ENCODE measurements at regions not wholly inside any gene's neighbourhood (a gene's known extent, or its start where the extent isn't known, plus 50 kb on each side); places are given as distances from the start of the nearest gene placed in this dataset.
"Not testable (repeated sequence)": the region's sequence is repeated elsewhere in the genome, so short reads cannot be mapped to it uniquely, and the experiment has no call there.

GRCh38 chr1:228662007-228662689 is 73.1 kb upstream of the RHOU start:
- H3K4me1 Mint-ChIP-seq, H3K27me3 Mint-ChIP-seq, H3K4me3 Mint-ChIP-seq, H3K36me3 Mint-ChIP-seq, H3K27ac Mint-ChIP-seq, H3K9me3 Mint-ChIP-seq: not testable (repeated sequence)

DNA sequence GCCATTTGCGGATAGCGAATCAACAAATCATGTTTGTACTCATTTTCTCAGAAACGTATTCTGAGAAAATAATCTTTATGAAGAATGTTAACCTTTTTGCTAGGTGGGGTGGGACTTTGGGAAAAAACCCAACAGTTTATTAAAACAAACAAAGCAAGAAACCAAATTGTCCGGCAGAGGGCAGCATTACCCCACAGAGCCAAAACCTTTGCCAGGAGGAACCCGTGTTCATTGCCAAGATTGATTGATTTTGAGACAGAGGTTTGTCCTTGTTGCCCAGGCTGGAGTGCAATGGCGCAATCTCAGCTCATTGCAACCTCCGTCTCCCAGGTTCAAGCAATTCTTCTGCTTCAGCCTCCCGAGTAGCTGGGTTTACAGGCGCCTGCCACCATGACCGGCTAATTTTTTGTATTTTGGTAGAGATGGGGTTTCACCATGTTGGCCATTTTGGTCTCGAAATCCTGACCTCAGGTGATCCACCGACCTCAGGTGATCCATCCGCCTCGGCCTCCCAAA is 70.8 kb upstream of the RHOU start:
- no peak overlapping the region for H3K4me3 Mint-ChIP-seq
- H3K36me3 Mint-ChIP-seq = no peaks in the 10 kb centered on the region
- no peaks in the 10 kb centered on the region for H3K9me3 Mint-ChIP-seq
- peaks cover 1% of the 10 kb centered on the region for H3K27me3 Mint-ChIP-seq
- H3K27ac Mint-ChIP-seq = no peak overlapping the region
- H3K4me1 Mint-ChIP-seq = no peaks in the 10 kb centered on the region

GRCh38 chr1:228666686-228667623 is 68.3 kb upstream of the RHOU start:
- H3K4me1 Mint-ChIP-seq = no peaks in the 10 kb centered on the region
- no peak overlapping the region for H3K27ac Mint-ChIP-seq
- no peak overlapping the region for H3K4me3 Mint-ChIP-seq
- no peaks in the 10 kb centered on the region for H3K36me3 Mint-ChIP-seq
- H3K27me3 Mint-ChIP-seq = peaks cover 1% of the 10 kb centered on the region
- H3K9me3 Mint-ChIP-seq = no peaks in the 10 kb centered on the region

DNA sequence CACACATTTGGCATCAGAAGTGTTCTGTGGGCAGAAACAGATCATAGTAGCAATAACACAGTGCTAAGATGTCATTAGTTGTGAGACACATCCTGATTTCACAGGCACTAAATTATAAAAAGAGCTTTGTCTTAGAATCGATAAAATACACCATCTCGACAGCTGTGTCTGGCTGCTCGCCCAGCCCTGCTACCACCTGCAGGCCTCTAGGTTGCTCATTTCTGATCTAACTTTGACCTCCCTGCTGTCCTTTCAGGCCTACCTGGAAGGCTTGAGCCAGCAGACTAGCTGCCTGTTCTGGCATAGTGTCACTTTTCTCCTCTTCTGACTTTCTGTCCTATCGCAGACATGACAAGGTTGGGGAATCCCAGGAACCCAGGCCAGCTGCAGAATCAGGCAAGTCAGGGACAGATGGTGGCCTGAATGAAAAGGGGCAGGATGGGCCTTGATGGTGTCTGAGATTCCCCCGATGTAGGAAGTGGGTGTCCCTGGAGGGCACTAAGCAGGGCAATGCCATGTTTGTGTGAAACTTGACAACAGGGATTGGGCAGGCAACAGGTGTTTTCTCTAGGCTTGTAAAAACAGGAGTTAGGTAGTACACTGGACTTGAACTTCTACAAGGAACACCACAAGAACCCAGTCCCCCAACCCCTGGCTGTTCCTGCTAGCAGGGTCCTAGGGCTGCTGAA is 66.6 kb upstream of the RHOU start:
- Mint-ChIP-seq H3K27me3 (no peaks in the 10 kb centered on the region), H3K36me3 (no peaks in the 10 kb centered on the region), H3K27ac (no peak overlapping the region), H3K4me1 (no peaks in the 10 kb centered on the region), H3K9me3 (no peaks in the 10 kb centered on the region), H3K4me3 (no peak overlapping the region)

DNA sequence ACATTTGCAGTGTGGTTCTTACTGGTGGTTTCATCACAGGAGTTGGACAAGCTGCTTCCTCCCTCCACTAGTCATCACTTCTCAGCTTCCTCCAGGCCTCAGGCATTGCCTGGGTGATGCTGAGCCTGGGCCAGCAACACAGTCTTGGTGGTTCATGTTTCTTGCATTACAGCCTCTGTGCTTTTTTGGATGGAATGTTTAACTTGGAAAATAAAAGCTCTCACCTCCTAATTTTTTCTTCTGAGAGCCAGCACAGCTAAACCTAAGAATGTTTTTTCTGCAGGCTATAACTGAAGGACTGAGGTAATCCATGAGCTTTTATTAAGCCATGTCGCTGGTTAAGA is 66.1 kb upstream of the RHOU start:
- H3K27me3 Mint-ChIP-seq = no peaks in the 10 kb centered on the region
- H3K9me3 Mint-ChIP-seq = no peaks in the 10 kb centered on the region
- H3K36me3 Mint-ChIP-seq = no peaks in the 10 kb centered on the region
- no peak overlapping the region for H3K27ac Mint-ChIP-seq
- H3K4me3 Mint-ChIP-seq = no peak overlapping the region
- H3K4me1 Mint-ChIP-seq = no peaks in the 10 kb centered on the region

- H3K27ac Mint-ChIP-seq, H3K9me3 Mint-ChIP-seq, H3K36me3 Mint-ChIP-seq, H3K4me1 Mint-ChIP-seq, H3K4me3 Mint-ChIP-seq: not testable (repeated sequence)
- peaks cover 15% of the 10 kb centered on the region for H3K27me3 Mint-ChIP-seq
Measured at GRCh38 chr1:228681076-228681565, 54.2 kb upstream of the RHOU start.

DNA sequence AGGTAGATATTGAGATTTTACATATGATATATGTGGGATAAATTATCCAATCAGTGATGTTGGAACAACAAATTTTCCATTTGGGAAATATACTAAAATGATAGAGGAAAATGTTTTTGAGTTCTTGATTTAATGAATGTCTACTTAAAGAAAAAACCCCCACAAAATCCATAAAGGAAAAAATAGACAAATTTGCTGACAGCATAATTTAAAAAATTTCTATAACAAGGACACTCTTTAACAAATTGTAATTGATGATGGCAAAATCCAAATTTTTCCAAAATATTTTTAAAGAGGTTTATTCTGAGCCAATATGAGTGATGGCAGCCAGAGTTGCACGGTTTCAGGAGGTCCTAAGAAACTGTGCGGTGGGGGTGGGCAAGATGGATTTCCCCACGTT is 51.9 kb upstream of the RHOU start:
- Mint-ChIP-seq H3K4me3 (no peak overlapping the region), H3K36me3 (no peaks in the 10 kb centered on the region)

GRCh38 chr1:228684607-228685006 is 50.7 kb upstream of the RHOU start:
- no peak overlapping the region for H3K4me3 Mint-ChIP-seq
- H3K27me3 Mint-ChIP-seq = peaks cover 18% of the 10 kb centered on the region
- no peaks in the 10 kb centered on the region for H3K36me3 Mint-ChIP-seq
- H3K27ac Mint-ChIP-seq = no peak overlapping the region
- H3K4me1 Mint-ChIP-seq = no peaks in the 10 kb centered on the region
- no peaks in the 10 kb centered on the region for H3K9me3 Mint-ChIP-seq

More for the DNA sequence above, 51.9 kb upstream of the RHOU start:
- no peak overlapping the region for H3K27ac Mint-ChIP-seq
- peaks cover 18% of the 10 kb centered on the region for H3K27me3 Mint-ChIP-seq
- H3K9me3 Mint-ChIP-seq = no peaks in the 10 kb centered on the region
- H3K4me1 Mint-ChIP-seq = no peaks in the 10 kb centered on the region

- Mint-ChIP-seq H3K36me3 (no peaks in the 10 kb centered on the region), H3K9me3 (no peaks in the 10 kb centered on the region), H3K27me3 (peaks cover 16% of the 10 kb centered on the region), H3K4me3 (no peak overlapping the region), H3K4me1 (no peaks in the 10 kb centered on the region), H3K27ac (no peak overlapping the region)
Measured at GRCh38 chr1:228685081-228685660, 50.1 kb upstream of the RHOU start.
